VCaP (cell line): ENCODE measurements at regions not wholly inside any gene's neighbourhood (a gene's known extent, or its start where the extent isn't known, plus 50 kb on each side); places are given as distances from the start of the nearest gene placed in this dataset.
"Not testable (repeated sequence)": the region's sequence is repeated elsewhere in the genome, so short reads cannot be mapped to it uniquely, and the experiment has no call there.

Source experiments
- H3K27ac ChIP-seq: fragments of 450-650 bp; 2 replicates; pipeline ENCODE4 v1.5.1; 2017
- TF ChIP-seq, protein P1 (sequence below): fragments of 450-650 bp; conservative IDR thresholded peaks from 2 replicates; pipeline ENCODE4 v1.5.1; 2017; ENCODE audit warnings: mild to moderate bottlenecking, moderate library complexity

DNA sequence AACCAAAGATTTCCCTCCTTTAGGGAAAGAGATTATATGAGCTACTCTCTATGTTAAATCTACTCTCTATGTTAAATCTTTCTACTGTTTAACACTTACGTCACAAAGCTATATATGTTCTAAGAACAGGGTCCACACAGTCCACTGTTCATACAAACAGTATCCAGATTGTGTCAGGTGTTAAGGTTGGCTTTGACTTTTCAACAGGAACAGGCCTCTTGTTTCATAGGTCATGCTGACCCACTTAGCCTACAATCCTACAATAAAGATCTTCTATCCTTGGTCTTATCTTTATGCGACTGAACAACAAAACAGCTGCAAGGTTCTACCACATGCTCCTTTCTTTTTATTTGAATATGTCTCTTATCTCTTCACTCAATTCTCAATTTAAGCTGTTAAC is 134.9 kb downstream of the LTN1 start:
- no peak overlapping the region for H3K27ac ChIP-seq
- TF ChIP-seq, protein P1, sequence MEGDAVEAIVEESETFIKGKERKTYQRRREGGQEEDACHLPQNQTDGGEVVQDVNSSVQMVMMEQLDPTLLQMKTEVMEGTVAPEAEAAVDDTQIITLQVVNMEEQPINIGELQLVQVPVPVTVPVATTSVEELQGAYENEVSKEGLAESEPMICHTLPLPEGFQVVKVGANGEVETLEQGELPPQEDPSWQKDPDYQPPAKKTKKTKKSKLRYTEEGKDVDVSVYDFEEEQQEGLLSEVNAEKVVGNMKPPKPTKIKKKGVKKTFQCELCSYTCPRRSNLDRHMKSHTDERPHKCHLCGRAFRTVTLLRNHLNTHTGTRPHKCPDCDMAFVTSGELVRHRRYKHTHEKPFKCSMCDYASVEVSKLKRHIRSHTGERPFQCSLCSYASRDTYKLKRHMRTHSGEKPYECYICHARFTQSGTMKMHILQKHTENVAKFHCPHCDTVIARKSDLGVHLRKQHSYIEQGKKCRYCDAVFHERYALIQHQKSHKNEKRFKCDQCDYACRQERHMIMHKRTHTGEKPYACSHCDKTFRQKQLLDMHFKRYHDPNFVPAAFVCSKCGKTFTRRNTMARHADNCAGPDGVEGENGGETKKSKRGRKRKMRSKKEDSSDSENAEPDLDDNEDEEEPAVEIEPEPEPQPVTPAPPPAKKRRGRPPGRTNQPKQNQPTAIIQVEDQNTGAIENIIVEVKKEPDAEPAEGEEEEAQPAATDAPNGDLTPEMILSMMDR = no peak

DNA sequence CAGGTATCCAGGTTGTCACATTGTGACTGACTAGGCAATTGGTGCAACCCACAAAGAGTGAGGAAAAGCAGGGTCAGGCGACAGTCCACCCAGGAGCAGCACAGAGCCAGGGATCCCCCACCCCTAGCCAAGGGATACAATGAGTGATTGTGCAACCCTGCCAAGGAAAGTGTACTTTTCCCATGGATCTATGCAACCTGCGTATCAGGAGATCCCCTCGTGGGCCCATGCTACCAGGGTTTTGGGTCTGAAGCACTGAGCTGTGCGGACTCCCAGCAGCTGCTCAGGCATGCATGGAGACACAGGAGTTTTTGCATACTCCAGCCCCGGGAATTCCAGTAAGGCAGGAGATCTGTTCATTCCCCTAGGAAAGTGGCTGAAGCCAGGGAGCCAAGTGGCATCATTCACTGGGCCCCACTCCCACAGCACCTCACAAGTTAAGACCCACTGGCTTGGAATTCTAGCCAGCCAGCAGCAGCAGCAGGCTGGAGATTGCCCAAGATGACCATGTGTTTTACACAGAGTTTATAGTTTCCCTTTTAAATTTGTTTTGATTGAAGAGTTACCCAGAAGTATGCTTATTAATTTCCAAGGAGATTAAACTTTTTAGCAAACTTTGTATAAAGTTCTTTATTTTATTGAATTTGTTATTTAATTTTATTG is 136.0 kb downstream of the LTN1 start:
- TF ChIP-seq, protein P1 = no peak
- no peak overlapping the region; the same call in 1 of the 2 replicates for H3K27ac ChIP-seq

DNA sequence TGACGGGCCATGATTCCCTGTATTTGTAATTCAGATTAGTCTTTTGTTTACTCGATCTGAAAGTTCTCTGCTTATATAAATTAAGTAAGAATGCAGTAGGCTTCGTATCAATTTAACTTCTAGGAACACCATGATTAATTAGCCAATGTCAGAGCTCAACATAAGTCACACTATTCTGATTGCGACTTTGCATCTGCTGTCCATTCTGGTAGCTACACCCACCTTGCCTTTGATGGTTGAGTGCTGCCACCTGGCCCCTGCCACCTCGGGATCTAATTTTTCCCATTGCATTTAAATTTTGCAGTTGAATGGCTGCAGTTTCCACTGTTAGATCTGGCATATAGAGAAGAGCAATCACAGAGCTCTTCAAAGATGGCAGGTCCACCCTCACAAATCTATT is 140.0 kb downstream of the LTN1 start:
- TF ChIP-seq, protein P1 = no peak
- H3K27ac ChIP-seq = no peak overlapping the region

DNA sequence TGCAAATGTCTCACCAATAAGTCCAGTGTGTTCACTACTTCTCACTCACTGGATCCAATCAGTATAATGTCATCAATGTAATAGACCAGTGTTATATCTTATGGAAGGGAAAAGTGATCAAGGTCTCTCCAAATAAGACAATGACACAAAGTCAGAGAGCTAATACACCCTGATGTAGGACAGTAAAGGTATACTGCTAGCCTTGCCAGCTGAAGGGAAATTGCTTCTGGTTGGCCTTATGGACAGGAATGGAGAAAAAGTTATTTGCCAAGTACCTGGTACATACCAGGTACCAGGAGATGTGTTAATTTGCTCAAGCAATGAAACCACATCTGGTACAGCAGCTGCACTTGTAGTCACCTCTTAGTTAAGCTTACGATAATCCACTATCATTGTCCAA is 141.0 kb downstream of the LTN1 start:
- TF ChIP-seq, protein P1 = no peak
- H3K27ac ChIP-seq = no peak overlapping the region

GRCh38 chr21:28839237-28839636 is 153.4 kb downstream of the LTN1 start:
- H3K27ac ChIP-seq = not testable (repeated sequence)

DNA sequence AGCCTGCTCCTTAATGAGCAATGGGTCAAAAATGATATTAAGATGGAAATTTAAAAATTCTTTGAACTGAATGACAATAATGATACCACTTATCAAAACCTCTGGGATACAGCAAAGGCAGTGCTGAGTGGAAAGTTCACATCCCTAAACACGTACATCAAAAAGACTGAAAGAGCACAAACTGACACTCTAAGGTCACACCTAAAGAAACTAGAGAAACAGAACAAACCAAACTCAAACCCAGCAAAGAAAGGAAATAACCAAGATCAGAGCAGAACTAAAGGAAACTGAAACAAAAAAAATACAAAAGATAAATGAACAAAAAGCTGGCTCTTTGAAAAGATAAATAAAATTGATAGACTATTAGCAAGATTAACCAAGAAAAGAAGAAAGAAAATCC is 155.3 kb downstream of the LTN1 start:
- not testable (repeated sequence) for H3K27ac ChIP-seq

GRCh38 chr21:28836588-28836987 is 156.1 kb downstream of the LTN1 start:
- not testable (repeated sequence) for H3K27ac ChIP-seq

- TF ChIP-seq, protein P1 = no peak
- no peak overlapping the region for H3K27ac ChIP-seq
These were observed 158.1 kb downstream of the LTN1 start for GRCh38 chr21:28834335-28835238.

DNA sequence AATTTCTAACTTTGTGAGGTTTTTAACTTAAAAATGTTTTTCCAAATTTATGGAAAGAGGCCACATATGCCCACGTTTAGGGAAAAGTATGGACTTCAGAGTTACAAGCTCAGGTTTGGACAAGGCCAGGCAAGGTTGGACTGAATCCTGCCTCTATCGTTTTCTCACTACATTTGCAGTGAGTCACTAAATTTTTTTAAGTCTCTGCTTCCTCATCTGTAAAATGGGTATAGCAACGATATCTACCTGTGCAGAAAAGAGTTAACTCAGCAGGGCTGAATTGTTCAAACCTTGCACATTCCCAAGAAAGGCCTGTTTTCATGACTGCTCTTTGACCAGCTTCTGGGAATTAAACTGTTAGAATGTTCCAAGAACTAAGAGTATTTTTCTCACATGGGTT is 159.1 kb downstream of the LTN1 start:
- TF ChIP-seq, protein P1 = no peak
- H3K27ac ChIP-seq = no peak overlapping the region
